Mucosa of descending colon (tissue), 3 donors: ENCODE measurements at regions not wholly inside any gene's neighbourhood (a gene's known extent, or its start where the extent isn't known, plus 50 kb on each side); places are given as distances from the start of the nearest gene placed in this dataset.

ENCODE experiments used
- ATAC-seq: fragments of 200-7000 bp; cut with Tn5 transposase; one replicate; pipeline ENCODE4 v1.9.1; 2020; ENCODE audit warnings: mild to moderate bottlenecking, moderate library complexity
- DNase-seq, 3 donors: peaks; one replicate each; pipeline ENCODE4 v3.0.0-alpha.2; 2020
- H3K36me3 ChIP-seq: fragments of 200-600 bp; one replicate; pipeline ENCODE4 v1.8.0; 2021; ENCODE audit warnings: low read depth, mild to moderate bottlenecking
- H3K4me1 ChIP-seq: fragments of 200-600 bp; one replicate; pipeline ENCODE4 v1.8.0; 2021; ENCODE audit warnings: low read depth, mild to moderate bottlenecking
- H3K4me3 ChIP-seq: fragments of 200-600 bp; one replicate; pipeline ENCODE4 v1.8.0; 2021; ENCODE audit warnings: mild to moderate bottlenecking
- H3K9me3 ChIP-seq: fragments of 200-600 bp; one replicate; pipeline ENCODE4 v1.8.0; 2021; ENCODE audit warnings: mild to moderate bottlenecking
- CTCF ChIP-seq: fragments of 200-600 bp; IDR thresholded peaks from one replicate; pipeline ENCODE4 v1.8.0; 2022; ENCODE audit warnings: antibody characterized with exemption, mild to moderate bottlenecking
- intact Hi-C, 2 donors: fragments of 100-400 bp; cut with DNase I in 1 of 2; cut with micrococcal nuclease in 1 of 2; formaldehyde crosslinking; loops; one replicate each; pipeline versions ENCODE4 v1.11.0 to v1.11.1; 2022; cut with DNase I, micrococcal nuclease
- donor health status: DM: no; HTN: no; CAD: no; lungs with moderate emphysema.
- donor health status: DM: no; HTN: no; CAD: no.
- donor health status: DM: no; HTN: yes; CAD: no.

GRCh38 chr2:52404866-52405265 is 1362.7 kb upstream of the CHAC2 start:
- DNase-seq (no peak), ATAC-seq (no peak)
- intact Hi-C loops, result no loop called here
- Histone ChIP-seq H3K36me3 (no peaks in the 10 kb centered on the region), H3K4me1 (no peaks in the 10 kb centered on the region), H3K9me3 (no peaks in the 10 kb centered on the region), H3K4me3 (no peak overlapping the region)
- no peak for TF ChIP-seq CTCF

- Histone ChIP-seq H3K9me3 (no peaks in the 10 kb centered on the region), H3K4me1 (no peaks in the 10 kb centered on the region), H3K36me3 (no peaks in the 10 kb centered on the region), H3K4me3 (no peak overlapping the region)
- no peak for DNase-seq
- no peak for ATAC-seq
- no peak for TF ChIP-seq CTCF
- intact Hi-C loops, result no loop called here
Observed at GRCh38 chr2:52404046-52404445, 1363.6 kb upstream of the CHAC2 start.

- Histone ChIP-seq H3K4me3 (no peak overlapping the region), H3K4me1 (no peaks in the 10 kb centered on the region), H3K9me3 (no peaks in the 10 kb centered on the region), H3K36me3 (no peaks in the 10 kb centered on the region)
- DNase-seq, result no peak
- no peak for ATAC-seq
- no peak for TF ChIP-seq CTCF
- intact Hi-C loops, result no loop called here
Observed at GRCh38 chr2:52402128-52402527, 1365.5 kb upstream of the CHAC2 start.

GRCh38 chr2:52396836-52397235 is 1364.9 kb upstream of the NRXN1 start:
- intact Hi-C loops, result no loop called here
- H3K4me1 ChIP-seq, result no peaks in the 10 kb centered on the region
- no peak overlapping the region for H3K4me3 ChIP-seq
- ATAC-seq (no peak), DNase-seq (no peak)
- no peaks in the 10 kb centered on the region for H3K9me3 ChIP-seq
- no peak for TF ChIP-seq CTCF
- H3K36me3 ChIP-seq, result no peaks in the 10 kb centered on the region

GRCh38 chr2:52395912-52396311 is 1364.0 kb upstream of the NRXN1 start:
- ATAC-seq (no peak), DNase-seq (no peak)
- H3K9me3 ChIP-seq, result no peaks in the 10 kb centered on the region
- H3K4me3 ChIP-seq, result no peak overlapping the region
- no peaks in the 10 kb centered on the region for H3K36me3 ChIP-seq
- intact Hi-C loops, result no loop called here
- no peak for TF ChIP-seq CTCF
- no peaks in the 10 kb centered on the region for H3K4me1 ChIP-seq

- no peak for TF ChIP-seq CTCF
- Histone ChIP-seq H3K4me3 (no peak overlapping the region), H3K9me3 (no peaks in the 10 kb centered on the region), H3K4me1 (no peaks in the 10 kb centered on the region), H3K36me3 (no peaks in the 10 kb centered on the region)
- intact Hi-C loops, result no loop called here
- no peak for DNase-seq
- no peak for ATAC-seq
Observed at GRCh38 chr2:52391621-52392020, 1359.7 kb upstream of the NRXN1 start.
